ENCODE measurements at regions not wholly inside any gene's neighbourhood (a gene's known extent, or its start where the extent isn't known, plus 50 kb on each side); places are given as distances from the start of the nearest gene placed in this dataset.

DNA sequence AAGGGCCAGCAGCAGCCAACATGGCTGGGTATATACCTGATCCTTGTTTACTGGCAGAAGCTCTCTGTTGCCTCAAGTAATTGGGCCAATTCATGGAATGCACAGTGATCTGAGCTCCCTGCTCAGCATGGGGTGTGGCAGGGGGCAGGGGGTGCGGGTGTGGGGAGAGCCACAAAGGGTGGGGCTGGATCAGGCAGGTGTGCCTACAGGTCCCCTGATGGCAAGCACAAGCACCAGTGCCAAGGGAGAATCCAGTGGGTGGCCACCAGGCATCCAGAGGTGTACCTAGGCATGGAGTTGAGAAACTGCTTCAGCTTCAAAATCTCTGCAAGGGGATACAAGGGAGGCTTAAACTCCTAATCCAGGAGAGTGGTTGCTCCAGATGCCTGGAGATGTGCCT lies 235.8 kb upstream of the TLE4 start:
- TF ChIP-seq, protein P1, sequence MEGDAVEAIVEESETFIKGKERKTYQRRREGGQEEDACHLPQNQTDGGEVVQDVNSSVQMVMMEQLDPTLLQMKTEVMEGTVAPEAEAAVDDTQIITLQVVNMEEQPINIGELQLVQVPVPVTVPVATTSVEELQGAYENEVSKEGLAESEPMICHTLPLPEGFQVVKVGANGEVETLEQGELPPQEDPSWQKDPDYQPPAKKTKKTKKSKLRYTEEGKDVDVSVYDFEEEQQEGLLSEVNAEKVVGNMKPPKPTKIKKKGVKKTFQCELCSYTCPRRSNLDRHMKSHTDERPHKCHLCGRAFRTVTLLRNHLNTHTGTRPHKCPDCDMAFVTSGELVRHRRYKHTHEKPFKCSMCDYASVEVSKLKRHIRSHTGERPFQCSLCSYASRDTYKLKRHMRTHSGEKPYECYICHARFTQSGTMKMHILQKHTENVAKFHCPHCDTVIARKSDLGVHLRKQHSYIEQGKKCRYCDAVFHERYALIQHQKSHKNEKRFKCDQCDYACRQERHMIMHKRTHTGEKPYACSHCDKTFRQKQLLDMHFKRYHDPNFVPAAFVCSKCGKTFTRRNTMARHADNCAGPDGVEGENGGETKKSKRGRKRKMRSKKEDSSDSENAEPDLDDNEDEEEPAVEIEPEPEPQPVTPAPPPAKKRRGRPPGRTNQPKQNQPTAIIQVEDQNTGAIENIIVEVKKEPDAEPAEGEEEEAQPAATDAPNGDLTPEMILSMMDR (IDR thresholded peaks at IDR 0.05) = no peak
- TF ChIP-seq POLR2A (IDR thresholded peaks at IDR 0.05) = no peak

All from breast epithelium (tissue), 3 donors.